Activated CD4-positive, alpha-beta memory T cell treated with anti-CD3 and anti-CD28 coated beads, Interleukin-2, amount 10 ng/mL, durations not matched to agents 7 days and 5 days (primary cell): ENCODE measurements at regions not wholly inside any gene's neighbourhood (a gene's known extent, or its start where the extent isn't known, plus 50 kb on each side); places are given as distances from the start of the nearest gene placed in this dataset.

Source experiments
- CTCF ChIA-PET: fragments of 350-600 bp; sonication (Branson Sonifier 250); formaldehyde crosslinking; loops from one replicate; lab custom pipeline; 2021; ENCODE audit warnings: antibody characterized with exemption, inconsistent platforms; lab: Charles Lee
- POLR2A ChIA-PET: fragments of 350-600 bp; sonication (Branson Sonifier 250); formaldehyde crosslinking; loops from one replicate; lab custom pipeline; 2021; ENCODE audit warnings: antibody characterized with exemption; lab: Charles Lee
- DNase-seq: peaks from one replicate; pipeline ENCODE4 v3.0.0-alpha.2; 2020
- H3K27ac Mint-ChIP-seq: one replicate; pipeline ENCODE4 v1.8.0; 2021; ENCODE audit warnings: mild to moderate bottlenecking, mixed read lengths
- H3K27me3 Mint-ChIP-seq: one replicate; pipeline ENCODE4 v1.8.0; 2021; ENCODE audit warnings: mixed read lengths
- H3K36me3 Mint-ChIP-seq: one replicate; pipeline ENCODE4 v1.8.0; 2021; ENCODE audit warnings: low read depth, mixed read lengths
- H3K4me1 Mint-ChIP-seq: one replicate; pipeline ENCODE4 v1.8.0; 2021; ENCODE audit warnings: mixed read lengths
- H3K4me3 Mint-ChIP-seq: one replicate; pipeline ENCODE4 v1.8.0; 2021; ENCODE audit warnings: mild to moderate bottlenecking, mixed read lengths
- H3K9me3 Mint-ChIP-seq: one replicate; pipeline ENCODE4 v1.8.0; 2021; ENCODE audit warnings: mixed read lengths

- no peaks in the 10 kb centered on the region for H3K9me3 Mint-ChIP-seq
- POLR2A ChIA-PET: no interaction called here
- H3K27me3 Mint-ChIP-seq: peaks cover 3% of the 10 kb centered on the region
- CTCF ChIA-PET: no interaction called here
- H3K27ac Mint-ChIP-seq: no peak overlapping the region
- no peak overlapping the region for H3K4me3 Mint-ChIP-seq
- H3K4me1 Mint-ChIP-seq: no peaks in the 10 kb centered on the region
- DNase-seq: no peak
- H3K36me3 Mint-ChIP-seq: no peaks in the 10 kb centered on the region
Measured at GRCh38 chr3:34256791-34257190, 458.4 kb downstream of the PDCD6IP start.

GRCh38 chr3:34258271-34258998 lies 460.0 kb downstream of the PDCD6IP start:
- no peak for DNase-seq
- no peak overlapping the region for H3K4me3 Mint-ChIP-seq
- CTCF ChIA-PET: no interaction called here
- H3K36me3 Mint-ChIP-seq: no peaks in the 10 kb centered on the region
- no peaks in the 10 kb centered on the region for H3K9me3 Mint-ChIP-seq
- no peak overlapping the region for H3K27ac Mint-ChIP-seq
- POLR2A ChIA-PET: no interaction called here
- peaks cover 7% of the 10 kb centered on the region for H3K27me3 Mint-ChIP-seq
- no peaks in the 10 kb centered on the region for H3K4me1 Mint-ChIP-seq

- ChIA-PET CTCF (interaction anchor here (1.2 kb wide), 2 partner anchors 13 to 378 kb away, joined by 3 read pairs; no protein-coding TSS in a partner anchor), POLR2A (no interaction called here)
- DNase-seq: peak; percentile 20
- H3K27ac Mint-ChIP-seq: no peak overlapping the region
- H3K36me3 Mint-ChIP-seq: no peaks in the 10 kb centered on the region
- H3K4me1 Mint-ChIP-seq: no peaks in the 10 kb centered on the region
- H3K4me3 Mint-ChIP-seq: no peak overlapping the region
- no peaks in the 10 kb centered on the region for H3K9me3 Mint-ChIP-seq
- H3K27me3 Mint-ChIP-seq: peaks cover 8% of the 10 kb centered on the region
Measured at GRCh38 chr3:34260271-34261000, 462.0 kb downstream of the PDCD6IP start.

GRCh38 chr3:34261001-34261385 lies 462.6 kb downstream of the PDCD6IP start:
- Mint-ChIP-seq H3K4me1 (no peaks in the 10 kb centered on the region), H3K9me3 (no peaks in the 10 kb centered on the region), H3K27ac (no peak overlapping the region), H3K27me3 (peaks cover 8% of the 10 kb centered on the region), H3K4me3 (no peak overlapping the region), H3K36me3 (no peaks in the 10 kb centered on the region)
- DNase-seq: no peak
- POLR2A ChIA-PET: no interaction called here
- CTCF ChIA-PET: interaction anchor here (1.2 kb wide), 2 partner anchors 13 to 378 kb away, joined by 3 read pairs; no protein-coding TSS in a partner anchor

GRCh38 chr3:34263101-34263621 lies 464.7 kb downstream of the PDCD6IP start:
- Mint-ChIP-seq H3K4me3 (no peak overlapping the region), H3K4me1 (no peaks in the 10 kb centered on the region), H3K27ac (no peak overlapping the region), H3K27me3 (peaks cover 5% of the 10 kb centered on the region), H3K9me3 (no peaks in the 10 kb centered on the region), H3K36me3 (no peaks in the 10 kb centered on the region)
- ChIA-PET CTCF (no interaction called here), POLR2A (no interaction called here)
- no peak for DNase-seq

- H3K4me3 Mint-ChIP-seq: no peak overlapping the region
- H3K9me3 Mint-ChIP-seq: no peaks in the 10 kb centered on the region
- POLR2A ChIA-PET: no interaction called here
- H3K27me3 Mint-ChIP-seq: peaks cover 5% of the 10 kb centered on the region
- H3K27ac Mint-ChIP-seq: no peak overlapping the region
- H3K4me1 Mint-ChIP-seq: no peaks in the 10 kb centered on the region
- CTCF ChIA-PET: no interaction called here
- H3K36me3 Mint-ChIP-seq: no peaks in the 10 kb centered on the region
- no peak for DNase-seq
Measured at GRCh38 chr3:34264337-34265041, 466.1 kb downstream of the PDCD6IP start.

- peaks cover 5% of the 10 kb centered on the region for H3K27me3 Mint-ChIP-seq
- no peaks in the 10 kb centered on the region for H3K36me3 Mint-ChIP-seq
- no peak for DNase-seq
- no peaks in the 10 kb centered on the region for H3K4me1 Mint-ChIP-seq
- no peak overlapping the region for H3K4me3 Mint-ChIP-seq
- H3K9me3 Mint-ChIP-seq: no peaks in the 10 kb centered on the region
- ChIA-PET CTCF (no interaction called here), POLR2A (no interaction called here)
- H3K27ac Mint-ChIP-seq: no peak overlapping the region
Measured at GRCh38 chr3:34267088-34267487, 468.7 kb downstream of the PDCD6IP start.

GRCh38 chr3:34268032-34268709 lies 469.7 kb downstream of the PDCD6IP start:
- no peak for DNase-seq
- no peaks in the 10 kb centered on the region for H3K9me3 Mint-ChIP-seq
- H3K27ac Mint-ChIP-seq: no peak overlapping the region
- peaks cover 3% of the 10 kb centered on the region for H3K27me3 Mint-ChIP-seq
- ChIA-PET POLR2A (no interaction called here), CTCF (no interaction called here)
- no peak overlapping the region for H3K4me3 Mint-ChIP-seq
- H3K4me1 Mint-ChIP-seq: no peaks in the 10 kb centered on the region
- H3K36me3 Mint-ChIP-seq: no peaks in the 10 kb centered on the region

GRCh38 chr3:34275811-34276210 lies 477.4 kb downstream of the PDCD6IP start:
- Mint-ChIP-seq H3K9me3 (no peaks in the 10 kb centered on the region), H3K36me3 (no peaks in the 10 kb centered on the region), H3K4me3 (no peak overlapping the region), H3K4me1 (no peaks in the 10 kb centered on the region), H3K27me3 (no peaks in the 10 kb centered on the region), H3K27ac (no peak overlapping the region)
- ChIA-PET CTCF (no interaction called here), POLR2A (no interaction called here)
- no peak for DNase-seq

- no peaks in the 10 kb centered on the region for H3K27me3 Mint-ChIP-seq
- no peak overlapping the region for H3K27ac Mint-ChIP-seq
- no peak for DNase-seq
- H3K9me3 Mint-ChIP-seq: no peaks in the 10 kb centered on the region
- ChIA-PET CTCF (no interaction called here), POLR2A (no interaction called here)
- no peak overlapping the region for H3K4me3 Mint-ChIP-seq
- H3K4me1 Mint-ChIP-seq: no peaks in the 10 kb centered on the region
- no peaks in the 10 kb centered on the region for H3K36me3 Mint-ChIP-seq
Measured at GRCh38 chr3:34276342-34276741, 477.9 kb downstream of the PDCD6IP start.

GRCh38 chr3:34277110-34277509 lies 478.7 kb downstream of the PDCD6IP start:
- H3K27me3 Mint-ChIP-seq: no peaks in the 10 kb centered on the region
- H3K36me3 Mint-ChIP-seq: no peaks in the 10 kb centered on the region
- ChIA-PET CTCF (no interaction called here), POLR2A (no interaction called here)
- DNase-seq: no peak
- no peaks in the 10 kb centered on the region for H3K4me1 Mint-ChIP-seq
- no peak overlapping the region for H3K27ac Mint-ChIP-seq
- no peaks in the 10 kb centered on the region for H3K9me3 Mint-ChIP-seq
- H3K4me3 Mint-ChIP-seq: no peak overlapping the region

- no peaks in the 10 kb centered on the region for H3K4me1 Mint-ChIP-seq
- H3K27ac Mint-ChIP-seq: no peak overlapping the region
- no peaks in the 10 kb centered on the region for H3K36me3 Mint-ChIP-seq
- ChIA-PET POLR2A (no interaction called here), CTCF (no interaction called here)
- DNase-seq: no peak
- no peaks in the 10 kb centered on the region for H3K9me3 Mint-ChIP-seq
- no peak overlapping the region for H3K4me3 Mint-ChIP-seq
- H3K27me3 Mint-ChIP-seq: no peaks in the 10 kb centered on the region
Measured at GRCh38 chr3:34279901-34280300, 481.5 kb downstream of the PDCD6IP start.

- ChIA-PET CTCF (no interaction called here), POLR2A (no interaction called here)
- Mint-ChIP-seq H3K4me1 (no peaks in the 10 kb centered on the region), H3K27ac (no peak overlapping the region), H3K27me3 (no peaks in the 10 kb centered on the region), H3K36me3 (no peaks in the 10 kb centered on the region), H3K9me3 (no peaks in the 10 kb centered on the region), H3K4me3 (no peak overlapping the region)
- no peak for DNase-seq
Measured at GRCh38 chr3:34283751-34284150, 485.3 kb downstream of the PDCD6IP start.
